ENCODE measurements at regions not wholly inside any gene's neighbourhood (a gene's known extent, or its start where the extent isn't known, plus 50 kb on each side); places are given as distances from the start of the nearest gene placed in this dataset.

GRCh38 chr1:232273011-232273410, 356.9 kb downstream of the SIPA1L2 start:
- Histone ChIP-seq H2BK5ac (ENCODE audit: low read depth, low read length, poor library complexity, severe bottlenecking) (no peak overlapping the region), H3K4me2 (ENCODE audit: low read depth, low read length) (no peak overlapping the region), H3K27me3 (ENCODE audit: control insufficient read depth, insufficient read depth, low read length) (0 out of 2 replicates have a peak, but pooled peaks cover 2% of the 10 kb centered on the region), H3K9me3 (ENCODE audit: control insufficient read depth, insufficient read depth, low read length) (no peaks in the 10 kb centered on the region), H4K5ac (ENCODE audit: low read depth, low read length) (no peak overlapping the region), H4K8ac (ENCODE audit: low read depth in 2 of 2, low read length in 2 of 2) (no peak overlapping the region), H3K4me1 (ENCODE audit: control insufficient read depth, insufficient read depth, low read length) (no peaks in the 10 kb centered on the region), H2BK20ac (ENCODE audit: low read depth, low read length) (no peak overlapping the region), H2AK9ac (replicated peaks; ENCODE audit: low read depth, low read length, poor library complexity) (no peak overlapping the region), H4K91ac (ENCODE audit: insufficient read depth, low read depth, low read length) (no peak overlapping the region), H2BK120ac (ENCODE audit: low read depth, low read length) (no peak overlapping the region), H3K27ac (ENCODE audit: insufficient read depth, low read length) (no peak overlapping the region), H3K36me3 (ENCODE audit: control insufficient read depth, insufficient read depth, low read length) (no peaks in the 10 kb centered on the region), H3K4ac (ENCODE audit: low read depth, low read length) (no peak overlapping the region), H2AFZ (replicated peaks; ENCODE audit: low read length, poor library complexity) (no peak overlapping the region), H3K4me3 (ENCODE audit: insufficient read depth, low read depth, low read length) (no peak overlapping the region), H3K79me1 (ENCODE audit: low read depth in 1 of 2, low read length in 2 of 2) (no peaks in the 10 kb centered on the region), H3K9me1 (ENCODE audit: insufficient read depth, low read length) (no peaks in the 10 kb centered on the region), H4K20me1 (ENCODE audit: insufficient read depth, low read length) (no peaks in the 10 kb centered on the region), H3K18ac (ENCODE audit: low read depth, low read length) (no peak overlapping the region), H3K9ac (ENCODE audit: low read depth, low read length) (no peak overlapping the region), H3K23ac (ENCODE audit: low read depth, low read length) (no peak overlapping the region), H2BK15ac (ENCODE audit: low read depth, low read length) (no peak overlapping the region), H3K56ac (ENCODE audit: extremely low read depth, insufficient read depth, low read length) (no peak overlapping the region), H2AK5ac (ENCODE audit: low read depth, low read length) (no peak overlapping the region), H3K14ac (replicated peaks; ENCODE audit: low read depth, low read length) (no peak overlapping the region)
- ChIA-PET CTCF (interaction anchor here (0.6 kb wide), 2 partner anchors 22 to 105 kb away, joined by 4 read pairs; no protein-coding TSS in a partner anchor), POLR2A (ENCODE audit: unreplicated experiment) (no interaction called here)
- TF ChIP-seq CTCF (conservative IDR thresholded peaks at IDR 0.05; ENCODE audit: low read depth, low read length) (no peak), USF2 (IDR thresholded peaks at IDR 0.05; ENCODE audit: low read depth, low read length) (no peak), MAZ (IDR thresholded peaks at IDR 0.05; ENCODE audit: borderline replicate concordance, low read depth, low read length) (no peak), SMC3 (IDR thresholded peaks at IDR 0.05; ENCODE audit: low read depth, low read length) (no peak), CEBPB (IDR thresholded peaks at IDR 0.05; ENCODE audit: low read depth, low read length) (no peak), BHLHE40 (IDR thresholded peaks at IDR 0.05; ENCODE audit: low read depth, low read length) (no peak), NFE2L2 (IDR thresholded peaks at IDR 0.05; ENCODE audit: low read depth, low read length) (no peak), RFX5 (IDR thresholded peaks at IDR 0.05; ENCODE audit: low read depth, low read length) (no peak), POLR2A (IDR thresholded peaks at IDR 0.05; ENCODE audit: low read depth, low read length) (no peak), RCOR1 (IDR thresholded peaks at IDR 0.05; ENCODE audit: insufficient replicate concordance, low read length) (no peak)
- dilution Hi-C loops (cut with HindIII; ENCODE audit: low sequenced_read_pairs, unreplicated experiment) (no loop called here), in situ Hi-C loops (cut with MboI; ENCODE audit: low sequenced_read_pairs) (no loop called here), intact Hi-C loops (cut with micrococcal nuclease) (no loop called here)
- WGBS, 2 experiments (ENCODE audit: extremely low coverage in 2 of 2, insufficient read length in 1 of 2) = no CpG with 5 or more reads among the region's 4 CpGs
- BruUV-seq (replicated peaks) = no TSS peak
- DNase-seq (peak; percentile 13), ATAC-seq (ENCODE audit: low read depth) (0 out of 2 replicates have a peak, but pooled peaks have one; percentile 27)

All from IMR-90 (cell line).